ENCODE measurements at regions not wholly inside any gene's neighbourhood (a gene's known extent, or its start where the extent isn't known, plus 50 kb on each side); places are given as distances from the start of the nearest gene placed in this dataset.

GRCh38 chr11:113570906-113571305 is 95.7 kb upstream of the DRD2 start:
- TF ChIP-seq EP300 (IDR thresholded peaks at IDR 0.05) (no peak), CTCF (IDR thresholded peaks at IDR 0.05) (no peak)

All from upper lobe of left lung (tissue), 4 donors.